OCI-LY3 (cell line): ENCODE measurements at regions not wholly inside any gene's neighbourhood (a gene's known extent, or its start where the extent isn't known, plus 50 kb on each side); places are given as distances from the start of the nearest gene placed in this dataset.

Source experiments
- EZH2phosphoT487 ChIP-seq: fragments of 200-600 bp; shearing (Covaris generic); IDR thresholded peaks from 2 replicates; pipeline ENCODE4 v1.6.1; 2018; ENCODE audit warnings: antibody characterized with exemption, mixed run types, low read depth
- TF ChIP-seq, protein P1 (sequence below): fragments of 200-600, 300-600 bp; sonication (generic); IDR thresholded peaks from 2 replicates; pipeline ENCODE4 v1.5.1; 2014; ENCODE audit warnings: antibody characterized with exemption, low read length, low read depth

DNA sequence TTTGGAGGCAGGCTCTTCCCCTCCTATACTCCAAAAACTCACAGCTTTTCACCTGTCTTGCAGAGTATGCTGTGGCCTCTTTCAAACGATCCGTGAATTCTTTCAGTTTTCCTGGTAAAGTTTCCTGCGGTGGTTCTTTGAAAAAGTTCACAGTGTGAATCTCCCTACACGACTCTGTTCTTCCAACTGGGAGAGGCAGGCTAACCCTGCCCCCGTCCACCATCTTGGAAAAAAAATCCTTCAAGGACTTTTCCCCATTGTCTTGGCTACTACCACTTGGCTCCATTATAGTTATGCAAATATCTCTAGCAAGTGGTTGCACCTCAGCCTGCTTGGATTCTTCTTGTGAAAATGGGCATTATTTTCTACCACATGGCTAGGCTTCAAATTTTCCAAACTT, 382.6 kb downstream of the AGTPBP1 start:
- TF ChIP-seq, protein P1, sequence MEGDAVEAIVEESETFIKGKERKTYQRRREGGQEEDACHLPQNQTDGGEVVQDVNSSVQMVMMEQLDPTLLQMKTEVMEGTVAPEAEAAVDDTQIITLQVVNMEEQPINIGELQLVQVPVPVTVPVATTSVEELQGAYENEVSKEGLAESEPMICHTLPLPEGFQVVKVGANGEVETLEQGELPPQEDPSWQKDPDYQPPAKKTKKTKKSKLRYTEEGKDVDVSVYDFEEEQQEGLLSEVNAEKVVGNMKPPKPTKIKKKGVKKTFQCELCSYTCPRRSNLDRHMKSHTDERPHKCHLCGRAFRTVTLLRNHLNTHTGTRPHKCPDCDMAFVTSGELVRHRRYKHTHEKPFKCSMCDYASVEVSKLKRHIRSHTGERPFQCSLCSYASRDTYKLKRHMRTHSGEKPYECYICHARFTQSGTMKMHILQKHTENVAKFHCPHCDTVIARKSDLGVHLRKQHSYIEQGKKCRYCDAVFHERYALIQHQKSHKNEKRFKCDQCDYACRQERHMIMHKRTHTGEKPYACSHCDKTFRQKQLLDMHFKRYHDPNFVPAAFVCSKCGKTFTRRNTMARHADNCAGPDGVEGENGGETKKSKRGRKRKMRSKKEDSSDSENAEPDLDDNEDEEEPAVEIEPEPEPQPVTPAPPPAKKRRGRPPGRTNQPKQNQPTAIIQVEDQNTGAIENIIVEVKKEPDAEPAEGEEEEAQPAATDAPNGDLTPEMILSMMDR: no peak
- TF ChIP-seq EZH2phosphoT487: no peak
